ENCODE measurements at regions not wholly inside any gene's neighbourhood (a gene's known extent, or its start where the extent isn't known, plus 50 kb on each side); places are given as distances from the start of the nearest gene placed in this dataset.

GRCh38 chr10:83612746-83613145 is 526.6 kb upstream of the GHITM start:
- peaks cover 28% of the 10 kb centered on the region for H3K4me1 Mint-ChIP-seq
- DNase-seq (ENCODE audit: low read depth, low spot score) = no peak

DNA sequence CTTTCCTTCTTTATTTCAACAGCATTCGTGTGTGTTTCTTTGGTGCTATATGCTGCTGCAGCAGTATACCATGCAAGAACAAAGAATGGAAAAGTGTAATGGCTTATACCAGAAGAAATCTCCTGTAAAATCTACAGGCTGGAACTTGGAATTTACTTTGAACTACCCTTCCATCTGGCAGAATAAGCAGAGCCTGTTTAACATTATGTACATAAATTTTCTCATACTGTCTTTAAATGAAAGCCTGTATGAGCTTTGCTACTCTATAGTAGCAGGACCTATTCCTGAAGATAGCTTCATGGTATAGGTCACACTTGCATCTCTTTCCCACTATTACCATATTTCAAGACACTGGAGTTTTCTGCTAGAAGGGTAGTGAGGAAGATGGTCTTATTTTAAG is 522.1 kb upstream of the GHITM start:
- H3K27me3 Mint-ChIP-seq (ENCODE audit: low read depth) = no peaks in the 10 kb centered on the region
- H3K4me3 Mint-ChIP-seq = no peak overlapping the region
- no peaks in the 10 kb centered on the region for H3K9me3 Mint-ChIP-seq
- H3K27ac Mint-ChIP-seq (ENCODE audit: unreplicated experiment) = no peak overlapping the region
- DNase-seq (ENCODE audit: low read depth, low spot score) = no peak
- no peak for TF ChIP-seq CTCF (conservative IDR thresholded peaks at IDR 0.05)
- H3K36me3 Mint-ChIP-seq (ENCODE audit: low read depth) = no peaks in the 10 kb centered on the region
- H3K4me1 Mint-ChIP-seq = peaks cover 24% of the 10 kb centered on the region

More at GRCh38 chr10:83612746-83613145, 526.6 kb upstream of the GHITM start:
- H3K27me3 Mint-ChIP-seq (ENCODE audit: low read depth) = no peaks in the 10 kb centered on the region
- H3K27ac Mint-ChIP-seq (ENCODE audit: unreplicated experiment) = no peak overlapping the region
- TF ChIP-seq CTCF (conservative IDR thresholded peaks at IDR 0.05) = no peak
- no peak overlapping the region for H3K4me3 Mint-ChIP-seq
- no peaks in the 10 kb centered on the region for H3K9me3 Mint-ChIP-seq
- no peaks in the 10 kb centered on the region for H3K36me3 Mint-ChIP-seq (ENCODE audit: low read depth)

DNA sequence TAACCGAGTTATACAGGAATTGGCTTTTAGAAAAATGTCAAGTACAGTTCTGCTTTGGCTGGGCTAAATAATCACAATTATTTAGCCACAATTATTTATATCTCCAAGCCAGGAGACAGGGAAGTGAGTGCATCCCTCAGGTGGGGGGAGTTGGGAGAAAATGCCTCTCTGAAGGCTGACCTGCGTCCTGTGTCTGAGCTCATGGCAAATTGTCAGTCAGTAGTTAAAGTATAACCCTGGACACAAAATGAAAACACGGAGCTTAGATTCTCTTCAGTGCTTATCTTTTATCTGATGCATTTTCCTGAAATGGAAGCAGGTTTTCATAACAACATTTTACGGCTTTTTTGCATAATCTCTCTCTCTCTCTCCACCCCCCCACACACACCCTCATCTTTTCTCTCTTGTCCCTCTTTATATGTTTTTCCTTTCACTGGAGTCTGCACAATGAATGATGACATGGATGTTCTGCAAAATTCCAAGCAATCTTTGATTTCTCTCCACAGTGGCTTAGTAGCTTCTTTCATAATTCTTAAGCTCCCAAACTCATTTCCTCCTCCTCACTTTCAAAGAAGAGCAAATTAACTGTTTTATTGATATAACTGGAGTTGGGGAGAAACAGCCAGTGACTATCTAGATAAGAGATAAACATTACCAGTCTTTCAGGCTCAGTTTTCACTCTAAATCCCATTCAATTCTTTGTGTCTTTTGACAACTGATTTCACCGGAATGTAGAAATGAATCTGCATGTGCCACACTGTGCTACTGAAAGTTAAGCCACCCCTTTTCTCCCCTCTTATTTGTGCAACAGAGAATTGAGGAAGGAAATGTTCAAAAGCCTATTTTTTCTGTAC is 521.4 kb upstream of the GHITM start:
- Mint-ChIP-seq H3K27me3 (ENCODE audit: low read depth) (no peaks in the 10 kb centered on the region), H3K9me3 (no peaks in the 10 kb centered on the region), H3K27ac (ENCODE audit: unreplicated experiment) (peak overlapping the region; percentile 10), H3K4me3 (no peak overlapping the region), H3K36me3 (ENCODE audit: low read depth) (no peaks in the 10 kb centered on the region), H3K4me1 (peaks cover 17% of the 10 kb centered on the region)
- DNase-seq (ENCODE audit: low read depth, low spot score) = no peak
- TF ChIP-seq CTCF (conservative IDR thresholded peaks at IDR 0.05) = no peak

DNA sequence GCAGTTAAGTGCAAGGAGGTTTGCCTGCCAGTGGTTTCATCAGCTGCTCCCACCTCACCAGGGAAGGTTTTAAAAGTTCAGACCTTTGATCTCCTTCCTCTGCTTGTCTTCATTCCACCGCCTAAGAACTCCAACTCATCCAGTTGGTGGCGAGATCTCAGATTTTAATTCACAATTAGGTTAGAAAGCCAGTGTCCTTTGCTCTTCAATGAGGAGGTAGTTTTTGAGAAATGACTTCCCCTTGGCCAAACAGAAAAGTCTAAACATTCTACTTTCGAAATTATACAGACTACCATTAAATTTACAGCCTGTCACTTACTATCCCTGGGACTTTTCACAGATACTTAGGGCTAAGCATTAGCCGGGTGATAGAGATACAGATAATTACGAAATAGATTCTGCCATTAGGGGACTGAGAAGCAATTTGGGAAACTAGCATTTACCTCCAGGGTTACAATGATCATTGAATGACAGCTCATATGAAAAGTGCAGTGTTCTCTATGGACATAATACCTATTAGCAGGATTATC is 513.4 kb upstream of the GHITM start:
- H3K9me3 Mint-ChIP-seq = no peaks in the 10 kb centered on the region
- H3K36me3 Mint-ChIP-seq (ENCODE audit: low read depth) = no peaks in the 10 kb centered on the region
- H3K4me3 Mint-ChIP-seq = no peak overlapping the region
- no peaks in the 10 kb centered on the region for H3K4me1 Mint-ChIP-seq
- DNase-seq (ENCODE audit: low read depth, low spot score) = no peak
- H3K27ac Mint-ChIP-seq (ENCODE audit: unreplicated experiment) = no peak overlapping the region
- no peaks in the 10 kb centered on the region for H3K27me3 Mint-ChIP-seq (ENCODE audit: low read depth)
- TF ChIP-seq CTCF (conservative IDR thresholded peaks at IDR 0.05) = no peak

GRCh38 chr10:83632701-83633100 is 506.6 kb upstream of the GHITM start:
- Mint-ChIP-seq H3K4me3 (no peak overlapping the region), H3K27me3 (ENCODE audit: low read depth) (no peaks in the 10 kb centered on the region), H3K4me1 (peaks cover 15% of the 10 kb centered on the region), H3K27ac (ENCODE audit: unreplicated experiment) (no peak overlapping the region), H3K9me3 (no peaks in the 10 kb centered on the region), H3K36me3 (ENCODE audit: low read depth) (no peaks in the 10 kb centered on the region)
- DNase-seq (ENCODE audit: low read depth, low spot score) = no peak
- no peak for TF ChIP-seq CTCF (conservative IDR thresholded peaks at IDR 0.05)
